Heart left ventricle (tissue), 16 donors: ENCODE measurements at regions not wholly inside any gene's neighbourhood (a gene's known extent, or its start where the extent isn't known, plus 50 kb on each side); places are given as distances from the start of the nearest gene placed in this dataset.

Experiments
- ATAC-seq, 4 donors: fragments of 200-7000 bp; cut with Tn5 transposase; one replicate each; pipeline ENCODE4 v1.9.1; 2020 to 2022; ENCODE audit warnings: moderate library complexity in 4 of 4, mild to moderate bottlenecking in 3 of 4, moderate number of reproducible peaks in 1 of 4
- DNase-seq, 5 donors: peaks; one replicate each; pipeline ENCODE4 v3.0.0-alpha.2; 2020
- H3K27ac ChIP-seq, 12 donors: fragments of 200-600 bp; sonication (generic) in 4 of 12; one replicate each; pipeline versions ENCODE4 v1.5.0 to v1.8.0; 2016 to 2022; ENCODE audit warnings: mild to moderate bottlenecking in 2 of 12
- H3K27me3 ChIP-seq, 9 donors: fragments of 200-600 bp; sonication (generic) in 2 of 9; one replicate each; pipeline versions ENCODE4 v1.5.1 to v1.8.0; 2016 to 2022; ENCODE audit warnings: mild to moderate bottlenecking in 3 of 9
- H3K36me3 ChIP-seq, 9 donors: fragments of 200-600 bp; sonication (generic) in 2 of 9; one replicate each; pipeline versions ENCODE4 v1.5.0 to v1.8.0; 2018 to 2022; ENCODE audit warnings: mild to moderate bottlenecking in 2 of 9
- H3K4me1 ChIP-seq, 12 donors: fragments of 200-600 bp; sonication (generic) in 4 of 12; one replicate each; pipeline versions ENCODE4 v1.5.0 to v1.8.0; 2016 to 2022; ENCODE audit warnings: mild to moderate bottlenecking in 3 of 12
- H3K4me3 ChIP-seq, 12 donors: fragments of 200-600 bp; sonication (generic) in 4 of 12; one replicate each; pipeline versions ENCODE4 v1.5.0 to v1.8.0; 2017 to 2022; ENCODE audit warnings: mild to moderate bottlenecking in 9 of 12, moderate library complexity in 4 of 12
- H3K9me3 ChIP-seq, 12 donors: fragments of 200-600 bp; sonication (generic) in 4 of 12; one replicate each; pipeline versions ENCODE4 v1.5.0 to v1.8.0; 2016 to 2022; ENCODE audit warnings: mild to moderate bottlenecking in 1 of 12
- POLR2A ChIP-seq, 2 donors: fragments of 450-650 bp; IDR thresholded peaks; one replicate each; pipeline ENCODE4 v1.6.1; 2017; ENCODE audit warnings: antibody characterized with exemption in 2 of 2, mild to moderate bottlenecking in 2 of 2, moderate library complexity in 2 of 2
- WGBS, 4 donors: extraction: QIAGEN DNeasy Blood & Tissue Kit in 2 of 4; methylation state at CpG; one replicate each; pipeline versions ENCODE4 v1.1.5 to v1.1.7; 2013 to 2018; 5-methylcytosine and 5-hydroxymethylcytosine counted together
- intact Hi-C, 10 donors: fragments of 100-400 bp; cut with DNase I; formaldehyde crosslinking; loops; one replicate each; pipeline versions ENCODE4 v1.11.1 to v1.14.2; 2022
- TF ChIP-seq, protein P1 (sequence below), 12 donors: fragments of 200-600 bp; sonication (generic) in 4 of 12; IDR thresholded peaks; one replicate each; pipeline versions ENCODE4 v1.5.0 to v1.8.0; 2018 to 2022; ENCODE audit warnings: antibody characterized with exemption in 12 of 12, mild to moderate bottlenecking in 5 of 12
- donor health status: ischemic (EF 13 %, LVEDD 7.1; RV severe dilation, severe dysfunction).
- donor health status: healthy with polysubstance abuse.
- donor health status: DM: no; HTN: yes; CAD: no.
- donor health status: DM: no; HTN: no; CAD: no.
- donor health status: ischemic (EF 25% LVEDD 6.9; RV normal size, moderate dysfunction).
- donor health status: ischemic (EF 25% LVEDD 5.7; RV mildly dilated, moderate dysfunction).
- donor health status: healthy.
- donor health status: DM: yes; HTN: yes; CAD: no.
- donor health status: ischemic (EF 35%, LVEDD 5.7; RV mildly dilated, moderate dysfunction).
- donor health status: nonischemic (EF 11% LVEDD 7.7; RV severe dilation, severe dysfunction).
- donor health status: DM: yes; HTN: yes; CAD: no.
- donor health status: PGD.
- donor health status: ischemic (EF 29% LVEDD 5.4; RV normal size, mild dysfunction).
- donor health status: nonischemic (EF 23%, LVEDD 6.1; RV moderate dilation, normal function).

DNA sequence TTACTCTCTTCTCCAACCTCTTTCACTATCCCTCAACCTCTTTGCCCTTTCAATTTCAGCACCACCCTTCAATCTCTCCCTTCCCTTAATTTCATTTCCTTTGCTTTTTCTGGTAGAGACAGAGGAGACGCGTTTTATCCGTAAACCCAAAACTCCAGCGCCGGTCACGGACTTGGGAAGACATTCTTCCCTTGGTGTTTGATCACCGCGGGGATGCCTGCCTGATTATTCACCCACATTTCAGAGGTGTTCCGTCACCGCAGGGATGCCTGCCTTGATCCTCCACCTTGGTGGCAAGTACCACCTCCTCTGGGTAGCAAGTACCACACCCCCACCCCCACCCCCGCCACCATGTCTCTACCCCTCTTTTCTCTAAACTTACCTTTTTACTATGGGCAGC, 669.4 kb upstream of the PKDCC start:
- no peak for DNase-seq
- no peak overlapping the region for H3K4me3 ChIP-seq
- no peaks in the 10 kb centered on the region for H3K36me3 ChIP-seq
- TF ChIP-seq, protein P1, sequence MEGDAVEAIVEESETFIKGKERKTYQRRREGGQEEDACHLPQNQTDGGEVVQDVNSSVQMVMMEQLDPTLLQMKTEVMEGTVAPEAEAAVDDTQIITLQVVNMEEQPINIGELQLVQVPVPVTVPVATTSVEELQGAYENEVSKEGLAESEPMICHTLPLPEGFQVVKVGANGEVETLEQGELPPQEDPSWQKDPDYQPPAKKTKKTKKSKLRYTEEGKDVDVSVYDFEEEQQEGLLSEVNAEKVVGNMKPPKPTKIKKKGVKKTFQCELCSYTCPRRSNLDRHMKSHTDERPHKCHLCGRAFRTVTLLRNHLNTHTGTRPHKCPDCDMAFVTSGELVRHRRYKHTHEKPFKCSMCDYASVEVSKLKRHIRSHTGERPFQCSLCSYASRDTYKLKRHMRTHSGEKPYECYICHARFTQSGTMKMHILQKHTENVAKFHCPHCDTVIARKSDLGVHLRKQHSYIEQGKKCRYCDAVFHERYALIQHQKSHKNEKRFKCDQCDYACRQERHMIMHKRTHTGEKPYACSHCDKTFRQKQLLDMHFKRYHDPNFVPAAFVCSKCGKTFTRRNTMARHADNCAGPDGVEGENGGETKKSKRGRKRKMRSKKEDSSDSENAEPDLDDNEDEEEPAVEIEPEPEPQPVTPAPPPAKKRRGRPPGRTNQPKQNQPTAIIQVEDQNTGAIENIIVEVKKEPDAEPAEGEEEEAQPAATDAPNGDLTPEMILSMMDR (IDR thresholded peaks at IDR 0.05), result no peak
- TF ChIP-seq POLR2A (IDR thresholded peaks at IDR 0.05), result no peak
- WGBS, 4 donors, result 91 to 96% (median 96%) methylated on average over 11 of the region's 11 CpGs
- H3K27me3 ChIP-seq, result no peaks in the 10 kb centered on the region
- H3K4me1 ChIP-seq, result no peaks in the 10 kb centered on the region
- intact Hi-C loops, result no loop called here
- ATAC-seq, result no peak
- no peak overlapping the region for H3K27ac ChIP-seq
- no peaks in the 10 kb centered on the region for H3K9me3 ChIP-seq

DNA sequence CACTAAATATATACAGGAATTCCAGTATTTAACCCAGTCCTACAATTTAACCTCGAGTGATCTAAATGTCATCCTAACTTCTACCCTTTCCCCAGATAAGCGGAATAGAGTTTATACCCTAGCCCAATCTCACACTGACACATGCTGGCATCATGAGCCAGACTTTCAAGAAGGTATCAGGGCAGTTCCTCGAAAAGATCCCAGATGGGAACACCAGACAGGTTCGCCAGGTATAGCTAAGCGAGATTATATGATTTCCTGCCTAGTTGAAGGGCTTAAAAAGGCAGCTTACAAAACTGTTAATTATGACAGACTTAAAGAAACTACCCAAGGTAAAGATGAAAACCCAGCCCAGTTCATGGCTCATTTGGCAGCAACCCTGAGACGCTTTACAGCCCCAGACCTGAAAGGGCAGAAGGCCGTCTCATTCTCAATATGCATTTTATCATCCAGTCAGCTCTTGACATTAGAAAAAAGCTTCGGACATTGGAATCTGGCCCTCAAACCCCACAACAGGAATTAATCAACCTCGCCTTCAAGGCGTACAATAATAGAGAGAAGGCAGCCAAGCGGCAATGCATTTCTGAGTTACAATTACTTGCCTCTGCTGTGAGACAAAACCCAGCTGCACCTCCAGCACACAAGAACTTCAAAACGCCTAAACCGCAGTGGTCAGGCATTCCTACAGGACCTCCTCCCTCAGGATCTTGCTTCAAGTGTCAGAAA, 668.2 kb upstream of the PKDCC start:
- H3K4me1 ChIP-seq, result no peaks in the 10 kb centered on the region
- H3K27me3 ChIP-seq, result no peaks in the 10 kb centered on the region
- no peak overlapping the region for H3K27ac ChIP-seq
- H3K36me3 ChIP-seq, result no peaks in the 10 kb centered on the region
- no peak for TF ChIP-seq POLR2A (IDR thresholded peaks at IDR 0.05)
- TF ChIP-seq, protein P1 (IDR thresholded peaks at IDR 0.05), result no peak
- DNase-seq (no peak), ATAC-seq (no peak)
- H3K9me3 ChIP-seq, result no peaks in the 10 kb centered on the region
- no peak overlapping the region for H3K4me3 ChIP-seq
- intact Hi-C loops, result no loop called here
- 76 to 80% (median 79%) methylated on average over 13 of the region's 13 CpGs for WGBS, 4 donors

DNA sequence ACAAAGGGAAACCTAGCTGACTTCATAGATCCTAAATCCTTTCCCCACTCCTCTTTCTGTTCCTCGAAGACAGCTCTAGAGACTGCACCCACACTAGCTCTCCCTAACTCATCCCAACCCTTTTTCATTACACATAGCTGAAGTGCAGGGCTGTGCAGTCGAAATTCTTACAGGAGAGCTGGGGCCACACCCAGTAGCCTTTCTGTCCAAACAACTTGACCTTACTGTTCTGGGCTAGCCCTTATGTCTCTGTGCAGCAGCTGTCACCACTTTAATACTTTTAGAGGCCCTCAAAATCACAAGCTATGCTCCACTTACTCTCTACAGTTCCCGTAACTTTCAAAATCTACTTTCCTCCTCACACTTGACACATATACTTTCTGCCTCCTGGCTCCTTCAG, 666.1 kb upstream of the PKDCC start:
- 74 to 87% (median 82%) methylated on average over 3 of the region's 3 CpGs for WGBS, 4 donors
- DNase-seq (no peak), ATAC-seq (no peak)

DNA sequence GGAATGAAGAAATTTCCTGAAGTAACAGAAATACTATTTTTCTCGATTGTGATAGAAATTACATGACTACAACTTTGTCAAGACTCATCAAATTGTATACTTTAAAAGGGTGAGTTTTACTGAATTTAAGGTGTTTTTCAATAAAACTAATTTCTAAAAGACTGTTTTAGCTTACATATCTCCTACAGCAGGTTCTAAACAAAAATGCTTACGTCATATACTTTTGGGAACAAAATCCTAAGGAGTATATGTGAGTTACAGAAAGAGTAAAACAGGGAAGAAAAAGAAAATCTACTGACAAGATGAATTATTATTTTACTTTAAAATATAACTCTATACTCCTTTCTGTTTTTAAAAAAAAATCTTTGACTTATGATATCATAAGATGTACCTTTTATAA, 660.3 kb upstream of the PKDCC start:
- 81 to 88% (median 86%) methylated on average over 2 of the region's 2 CpGs for WGBS, 4 donors
- no peak overlapping the region for H3K4me3 ChIP-seq
- no peaks in the 10 kb centered on the region for H3K4me1 ChIP-seq
- H3K9me3 ChIP-seq, result peaks cover 0 to 19% (median 4%) of the 10 kb centered on the region in 12 donors
- DNase-seq (no peak), ATAC-seq (no peak)
- no peak overlapping the region for H3K27ac ChIP-seq
- intact Hi-C loops, result no loop called here
- TF ChIP-seq POLR2A (IDR thresholded peaks at IDR 0.05), result no peak
- TF ChIP-seq, protein P1 (IDR thresholded peaks at IDR 0.05), result no peak
- no peaks in the 10 kb centered on the region for H3K36me3 ChIP-seq
- H3K27me3 ChIP-seq, result no peaks in the 10 kb centered on the region

More for the DNA sequence above, 666.1 kb upstream of the PKDCC start:
- Histone ChIP-seq H3K4me3 (no peak overlapping the region), H3K27ac (no peak overlapping the region), H3K36me3 (no peaks in the 10 kb centered on the region), H3K4me1 (no peaks in the 10 kb centered on the region), H3K9me3 (no peaks in the 10 kb centered on the region), H3K27me3 (no peaks in the 10 kb centered on the region)
- TF ChIP-seq, protein P1 (IDR thresholded peaks at IDR 0.05), result no peak
- no peak for TF ChIP-seq POLR2A (IDR thresholded peaks at IDR 0.05)
- intact Hi-C loops, result no loop called here
